Esophagus muscularis mucosa (tissue), 4 donors: ENCODE measurements at regions not wholly inside any gene's neighbourhood (a gene's known extent, or its start where the extent isn't known, plus 50 kb on each side); places are given as distances from the start of the nearest gene placed in this dataset.

Experiments
- DNase-seq: peaks from one replicate; pipeline ENCODE4 v3.0.0-alpha.2; 2017; ENCODE audit errors: extremely low spot score
- H3K27ac ChIP-seq, 4 donors: fragments of 200-600 bp; sonication (generic); replicated peaks in 1 of 4; 1 replicate in 3 of 4; 2 replicates in 1 of 4; pipeline ENCODE4 v1.5.1; 2016 to 2019; ENCODE audit warnings: mild to moderate bottlenecking in 1 of 4
- H3K27me3 ChIP-seq, 4 donors: fragments of 200-600 bp; sonication (generic); one replicate each; pipeline versions ENCODE4 v1.5.1 to v1.6.0; 2016 to 2019
- H3K36me3 ChIP-seq, 4 donors: fragments of 200-600 bp; sonication (generic); one replicate each; pipeline ENCODE4 v1.5.1; 2016 to 2019
- H3K4me1 ChIP-seq, 4 donors: fragments of 200-600 bp; sonication (generic); one replicate each; pipeline ENCODE4 v1.5.1; 2016 to 2019
- H3K4me3 ChIP-seq, 4 donors: fragments of 200-600 bp; sonication (generic); 1 replicate in 2 of 4; 2 replicates in 2 of 4; pipeline ENCODE4 v1.5.1; 2016 to 2019; ENCODE audit warnings: mild to moderate bottlenecking in 4 of 4, moderate library complexity in 1 of 4
- H3K9me3 ChIP-seq, 4 donors: fragments of 200-600 bp; sonication (generic); 1 replicate in 3 of 4; 2 replicates in 1 of 4; pipeline ENCODE4 v1.5.1; 2016 to 2019
- CTCF ChIP-seq, 3 experiments: fragments of 200-600 bp in 2 of 3; fragments of 450-650 bp in 1 of 3; sonication (generic) in 2 of 3; IDR thresholded peaks; one replicate each; pipeline ENCODE4 v1.5.1; 2017 to 2019; ENCODE audit warnings: antibody characterized with exemption in 3 of 3, mild to moderate bottlenecking in 2 of 3, moderate library complexity in 1 of 3
- EP300 ChIP-seq: sonication (generic); formaldehyde crosslinking; IDR thresholded peaks from one replicate; pipeline ENCODE4 v1.6.1; 2017; ENCODE audit warnings: antibody characterized with exemption
- POLR2A ChIP-seq: fragments of 450-650 bp; IDR thresholded peaks from one replicate; pipeline ENCODE4 v1.6.1; 2017; ENCODE audit warnings: antibody characterized with exemption, moderate library complexity, mild to moderate bottlenecking, low read depth
- POLR2AphosphoS5 ChIP-seq, 2 donors: sonication (generic); formaldehyde crosslinking; IDR thresholded peaks; one replicate each; pipeline ENCODE4 v1.6.1; 2017; ENCODE audit warnings: antibody characterized with exemption in 2 of 2
- WGBS: methylation state at CpG from one replicate; pipeline ENCODE4 v1.1.5; 2018; 5-methylcytosine and 5-hydroxymethylcytosine counted together
- intact Hi-C: fragments of 100-400 bp; cut with DNase I; formaldehyde crosslinking; loops from one replicate; pipeline ENCODE4 v1.15.1; 2023

- TF ChIP-seq CTCF (IDR thresholded peaks at IDR 0.05) (no peak), POLR2A (no peak), EP300 (no peak), POLR2AphosphoS5 (IDR thresholded peaks at IDR 0.05) (no peak)
- Histone ChIP-seq H3K9me3 (peaks cover 0 to 10% (median 4%) of the 10 kb centered on the region in 4 donors), H3K27me3 (no peaks in the 10 kb centered on the region), H3K4me1 (no peaks in the 10 kb centered on the region), H3K4me3 (no peak overlapping the region), H3K27ac (no peak overlapping the region), H3K36me3 (no peaks in the 10 kb centered on the region)
- 86% methylated on average over 3 of the region's 3 CpGs for WGBS
- no peak for DNase-seq
- intact Hi-C loops, result no loop called here
Observed at GRCh38 chr9:126248680-126249079, 77.9 kb upstream of the MVB12B start.

- H3K4me3 ChIP-seq, result no peak overlapping the region
- no peak overlapping the region for H3K27ac ChIP-seq
- H3K36me3 ChIP-seq, result no peaks in the 10 kb centered on the region
- intact Hi-C loops, result no loop called here
- TF ChIP-seq POLR2A, result no peak
- no peak for TF ChIP-seq POLR2AphosphoS5 (IDR thresholded peaks at IDR 0.05)
- no peak for TF ChIP-seq EP300
- no peak for TF ChIP-seq CTCF (IDR thresholded peaks at IDR 0.05)
- peaks cover 0 to 19% (median 0%) of the 10 kb centered on the region in 4 donors for H3K27me3 ChIP-seq
- no peaks in the 10 kb centered on the region for H3K9me3 ChIP-seq
- 69% methylated on average over 14 of the region's 14 CpGs for WGBS
- H3K4me1 ChIP-seq, result no peaks in the 10 kb centered on the region
- DNase-seq, result no peak
Observed at GRCh38 chr9:126261584-126262356, 64.9 kb upstream of the MVB12B start.

- TF ChIP-seq EP300 (no peak), POLR2AphosphoS5 (IDR thresholded peaks at IDR 0.05) (no peak), CTCF (IDR thresholded peaks at IDR 0.05) (no peak), POLR2A (no peak)
- Histone ChIP-seq H3K27me3 (peaks cover 0 to 19% (median 0%) of the 10 kb centered on the region in 4 donors), H3K9me3 (no peaks in the 10 kb centered on the region), H3K27ac (no peak overlapping the region), H3K4me1 (no peaks in the 10 kb centered on the region), H3K4me3 (no peak overlapping the region), H3K36me3 (no peaks in the 10 kb centered on the region)
- DNase-seq, result no peak
- intact Hi-C loops, result no loop called here
Observed at GRCh38 chr9:126262738-126263137, 63.9 kb upstream of the MVB12B start.

- H3K27me3 ChIP-seq, result peaks cover 0 to 13% (median 0%) of the 10 kb centered on the region in 4 donors
- no peaks in the 10 kb centered on the region for H3K4me1 ChIP-seq
- H3K36me3 ChIP-seq, result no peaks in the 10 kb centered on the region
- no peak overlapping the region for H3K4me3 ChIP-seq
- no peak for DNase-seq
- no peak overlapping the region for H3K27ac ChIP-seq
- intact Hi-C loops, result no loop called here
- H3K9me3 ChIP-seq, result peaks cover 0 to 7% (median 3%) of the 10 kb centered on the region in 4 donors
- TF ChIP-seq POLR2AphosphoS5 (IDR thresholded peaks at IDR 0.05) (no peak), CTCF (IDR thresholded peaks at IDR 0.05) (no peak), POLR2A (no peak), EP300 (no peak)
- 56% methylated on average over 1 of the region's 1 CpG for WGBS
Observed at GRCh38 chr9:126270556-126270955, 56.1 kb upstream of the MVB12B start.
